Hepatocyte (in vitro differentiated cells): ENCODE measurements at regions not wholly inside any gene's neighbourhood (a gene's known extent, or its start where the extent isn't known, plus 50 kb on each side); places are given as distances from the start of the nearest gene placed in this dataset.

ENCODE experiments used
- DNase-seq: peaks from one replicate; pipeline ENCODE4 v3.0.0-alpha.2; 2016; ENCODE audit warnings: low spot score
- H2AFZ ChIP-seq: fragments of 200-600 bp; sonication (generic); 2 replicates; pipeline ENCODE4 v1.6.0; 2016; ENCODE audit warnings: antibody characterized with exemption, mild to moderate bottlenecking
- H3K27ac ChIP-seq: fragments of 200-600 bp; sonication (generic); 2 replicates; pipeline ENCODE4 v1.5.1; 2016; ENCODE audit warnings: mild to moderate bottlenecking
- H3K27me3 ChIP-seq: fragments of 200-600 bp; sonication (generic); 2 replicates; pipeline ENCODE4 v1.6.1; 2016
- H3K36me3 ChIP-seq: fragments of 200-600 bp; sonication (generic); replicated peaks from 2 replicates; pipeline ENCODE4 v1.5.1; 2016; ENCODE audit warnings: low read depth; ENCODE audit not compliant: insufficient read depth
- H3K4me1 ChIP-seq: fragments of 200-600 bp; sonication (generic); 2 replicates; pipeline ENCODE4 v1.5.1; 2016; ENCODE audit warnings: mild to moderate bottlenecking, moderate library complexity; ENCODE audit not compliant: insufficient read depth
- H3K4me2 ChIP-seq: fragments of 200-600 bp; sonication (generic); 2 replicates; pipeline ENCODE4 v1.6.0; 2016
- H3K4me3 ChIP-seq: fragments of 200-600 bp; sonication (generic); 2 replicates; pipeline ENCODE4 v1.5.1; 2016; ENCODE audit warnings: mild to moderate bottlenecking
- H3K79me2 ChIP-seq: fragments of 200-600 bp; sonication (generic); 2 replicates; pipeline ENCODE4 v1.6.0; 2017; ENCODE audit warnings: mild to moderate bottlenecking
- H3K9me2 ChIP-seq: fragments of 200-600 bp; sonication (generic); replicated peaks from 2 replicates; pipeline ENCODE4 v1.6.0; 2017; ENCODE audit warnings: mild to moderate bottlenecking; ENCODE audit not compliant: insufficient read depth
- H3K9me3 ChIP-seq: fragments of 200-600 bp; sonication (generic); 2 replicates; pipeline ENCODE4 v1.5.1; 2016; ENCODE audit warnings: low read depth, mild to moderate bottlenecking
- H4K20me1 ChIP-seq: fragments of 200-600 bp; sonication (generic); 2 replicates; pipeline ENCODE4 v1.6.0; 2016; ENCODE audit warnings: mild to moderate bottlenecking; ENCODE audit not compliant: insufficient read depth, poor library complexity, severe bottlenecking
- EZH2 ChIP-seq: fragments of 200-600 bp; sonication (generic); IDR thresholded peaks from 2 replicates; pipeline ENCODE4 v1.6.1; 2016; ENCODE audit warnings: antibody characterized with exemption, mild to moderate bottlenecking, borderline replicate concordance
- EZH2phosphoT487 ChIP-seq: fragments of 200-600 bp; sonication (generic); IDR thresholded peaks from one replicate; pipeline ENCODE4 v1.6.1; 2018; ENCODE audit warnings: antibody characterized with exemption, mild to moderate bottlenecking, low read depth, moderate library complexity; ENCODE audit not compliant: unreplicated experiment, severe bottlenecking
- WGBS: methylation state at CpG from one replicate; pipeline ENCODE4 v1.1.6; 2016; ENCODE audit warnings: low lambda C conversion rate; ENCODE audit errors: missing lambda C conversion rate; 5-methylcytosine and 5-hydroxymethylcytosine counted together
- TF ChIP-seq, protein P1 (sequence below): fragments of 200-600 bp; sonication (generic); IDR thresholded peaks from 2 replicates; pipeline ENCODE4 v1.5.1; 2016; ENCODE audit warnings: antibody characterized with exemption, mild to moderate bottlenecking; ENCODE audit not compliant: poor library complexity

DNA sequence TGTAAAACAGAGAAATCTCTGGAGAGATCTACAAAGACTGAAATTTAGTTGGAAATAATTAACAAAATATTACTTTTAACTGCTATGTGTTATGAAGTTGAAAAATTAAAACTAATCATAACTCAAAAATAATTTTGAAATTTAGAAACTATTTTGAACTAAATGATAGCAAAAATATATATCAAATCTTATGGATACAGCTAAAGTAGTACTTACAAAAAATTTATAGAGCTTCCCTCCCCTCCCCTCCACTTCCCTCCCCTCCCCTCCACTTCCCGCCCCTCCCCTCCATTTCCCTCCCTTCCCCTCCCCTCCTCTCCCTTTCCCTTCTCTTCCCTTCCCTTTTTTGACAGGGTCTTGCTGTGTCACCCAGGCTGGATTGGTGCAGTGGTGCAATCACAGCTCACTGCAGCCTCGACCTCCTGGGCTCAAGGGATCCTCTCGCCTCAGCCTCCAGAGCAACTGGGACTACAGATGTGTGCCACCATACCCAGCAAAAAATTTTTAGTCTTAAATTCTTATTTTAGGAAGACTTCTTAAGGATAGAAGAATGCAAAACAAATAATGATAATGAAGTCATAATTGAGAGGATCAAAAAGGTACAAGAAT, 87.2 kb upstream of the RGS17 start:
- WGBS: 87% methylated on average over 2 of the region's 3 CpGs
- H4K20me1 ChIP-seq: no peaks in the 10 kb centered on the region
- H3K27me3 ChIP-seq: no peaks in the 10 kb centered on the region
- H3K9me2 ChIP-seq: no peaks in the 10 kb centered on the region
- no peak overlapping the region for H3K4me3 ChIP-seq
- no peak overlapping the region for H2AFZ ChIP-seq
- no peaks in the 10 kb centered on the region for H3K79me2 ChIP-seq
- TF ChIP-seq EZH2: no peak
- TF ChIP-seq, protein P1, sequence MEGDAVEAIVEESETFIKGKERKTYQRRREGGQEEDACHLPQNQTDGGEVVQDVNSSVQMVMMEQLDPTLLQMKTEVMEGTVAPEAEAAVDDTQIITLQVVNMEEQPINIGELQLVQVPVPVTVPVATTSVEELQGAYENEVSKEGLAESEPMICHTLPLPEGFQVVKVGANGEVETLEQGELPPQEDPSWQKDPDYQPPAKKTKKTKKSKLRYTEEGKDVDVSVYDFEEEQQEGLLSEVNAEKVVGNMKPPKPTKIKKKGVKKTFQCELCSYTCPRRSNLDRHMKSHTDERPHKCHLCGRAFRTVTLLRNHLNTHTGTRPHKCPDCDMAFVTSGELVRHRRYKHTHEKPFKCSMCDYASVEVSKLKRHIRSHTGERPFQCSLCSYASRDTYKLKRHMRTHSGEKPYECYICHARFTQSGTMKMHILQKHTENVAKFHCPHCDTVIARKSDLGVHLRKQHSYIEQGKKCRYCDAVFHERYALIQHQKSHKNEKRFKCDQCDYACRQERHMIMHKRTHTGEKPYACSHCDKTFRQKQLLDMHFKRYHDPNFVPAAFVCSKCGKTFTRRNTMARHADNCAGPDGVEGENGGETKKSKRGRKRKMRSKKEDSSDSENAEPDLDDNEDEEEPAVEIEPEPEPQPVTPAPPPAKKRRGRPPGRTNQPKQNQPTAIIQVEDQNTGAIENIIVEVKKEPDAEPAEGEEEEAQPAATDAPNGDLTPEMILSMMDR: no peak
- DNase-seq: no peak
- no peaks in the 10 kb centered on the region for H3K4me1 ChIP-seq
- H3K27ac ChIP-seq: no peak overlapping the region
- no peaks in the 10 kb centered on the region for H3K36me3 ChIP-seq
- H3K4me2 ChIP-seq: no peak overlapping the region
- H3K9me3 ChIP-seq: no peaks in the 10 kb centered on the region

DNA sequence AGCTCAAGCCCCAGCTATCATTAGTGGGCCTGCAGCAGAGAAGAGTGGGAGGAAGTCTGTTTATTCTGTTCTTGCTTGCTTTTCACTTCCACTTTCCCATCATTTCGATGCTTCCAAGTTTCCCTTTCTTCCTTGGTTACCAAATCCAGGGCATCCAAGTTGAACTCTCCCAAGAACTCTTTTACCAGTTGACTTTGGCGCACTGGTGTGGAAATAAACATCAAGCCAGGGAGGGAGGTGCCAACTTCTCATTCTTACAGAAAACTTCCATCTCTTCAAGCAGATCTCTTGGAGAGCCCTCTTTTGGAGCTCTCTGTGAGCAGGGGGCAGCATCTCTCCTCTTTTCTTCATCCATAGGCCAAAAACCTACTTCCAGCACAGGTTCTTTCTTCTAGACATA, 85.7 kb upstream of the RGS17 start:
- no peaks in the 10 kb centered on the region for H3K9me3 ChIP-seq
- H3K27me3 ChIP-seq: no peaks in the 10 kb centered on the region
- DNase-seq: no peak
- H3K4me1 ChIP-seq: no peaks in the 10 kb centered on the region
- no peaks in the 10 kb centered on the region for H3K79me2 ChIP-seq
- H3K4me3 ChIP-seq: no peak overlapping the region
- H3K36me3 ChIP-seq: no peaks in the 10 kb centered on the region
- 91% methylated on average over 2 of the region's 2 CpGs for WGBS
- no peak for TF ChIP-seq EZH2
- H2AFZ ChIP-seq: no peak overlapping the region
- no peaks in the 10 kb centered on the region for H3K9me2 ChIP-seq
- H4K20me1 ChIP-seq: no peaks in the 10 kb centered on the region
- no peak overlapping the region for H3K4me2 ChIP-seq
- H3K27ac ChIP-seq: no peak overlapping the region

DNA sequence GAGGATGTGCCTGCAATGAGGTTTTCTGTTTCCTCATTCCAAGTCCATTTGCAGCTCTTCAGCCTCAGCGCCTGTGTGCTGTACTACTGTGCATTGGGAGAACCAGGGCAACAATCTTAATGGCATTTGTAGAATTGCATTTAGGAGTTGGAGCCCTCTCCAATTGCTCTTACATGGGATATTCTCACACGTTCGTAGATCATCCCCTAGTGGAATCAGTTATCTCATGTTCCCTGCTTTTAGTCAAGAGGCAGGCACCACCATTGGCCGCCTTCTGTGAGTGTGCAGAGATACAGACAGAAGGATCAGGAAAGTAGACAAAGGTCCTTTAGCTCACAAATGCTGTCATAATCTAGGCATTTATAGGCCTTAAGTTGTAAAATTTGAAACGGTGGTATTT, 84.2 kb upstream of the RGS17 start:
- WGBS: 59% methylated on average over 5 of the region's 5 CpGs
- no peak overlapping the region for H3K4me2 ChIP-seq
- H3K4me1 ChIP-seq: no peaks in the 10 kb centered on the region
- no peak overlapping the region for H3K27ac ChIP-seq
- H4K20me1 ChIP-seq: no peaks in the 10 kb centered on the region
- no peak overlapping the region for H2AFZ ChIP-seq
- no peaks in the 10 kb centered on the region for H3K27me3 ChIP-seq
- no peak for DNase-seq
- TF ChIP-seq EZH2: no peak
- TF ChIP-seq, protein P1: no peak
- no peak for TF ChIP-seq EZH2phosphoT487
- no peaks in the 10 kb centered on the region for H3K9me3 ChIP-seq
- H3K79me2 ChIP-seq: no peaks in the 10 kb centered on the region
- no peaks in the 10 kb centered on the region for H3K36me3 ChIP-seq
- no peak overlapping the region for H3K4me3 ChIP-seq
- H3K9me2 ChIP-seq: no peaks in the 10 kb centered on the region

DNA sequence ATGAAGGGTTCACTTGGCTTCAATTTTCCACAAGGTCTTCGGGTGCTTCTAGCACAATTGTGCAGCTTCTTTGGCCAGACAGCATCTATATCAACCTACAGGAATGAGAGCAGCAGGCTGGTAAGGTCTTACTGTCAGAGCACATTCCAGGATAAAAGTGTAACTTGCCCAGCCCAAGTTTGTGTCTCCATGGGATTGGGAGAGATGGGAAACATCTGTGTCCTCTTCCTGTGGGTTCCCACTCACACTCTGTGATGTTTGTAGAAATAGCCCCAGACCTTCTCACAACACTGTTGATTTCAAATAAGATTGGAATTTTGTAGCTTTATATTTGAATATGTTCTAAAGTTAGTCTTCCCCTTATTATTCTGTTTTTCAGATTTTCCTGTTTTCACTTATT, 83.4 kb upstream of the RGS17 start:
- Histone ChIP-seq H2AFZ (no peak overlapping the region), H3K79me2 (no peaks in the 10 kb centered on the region), H3K27ac (no peak overlapping the region), H3K4me2 (no peak overlapping the region), H3K9me2 (no peaks in the 10 kb centered on the region), H3K27me3 (no peaks in the 10 kb centered on the region), H3K4me3 (no peak overlapping the region), H3K4me1 (no peaks in the 10 kb centered on the region), H3K9me3 (no peaks in the 10 kb centered on the region), H3K36me3 (no peaks in the 10 kb centered on the region), H4K20me1 (no peaks in the 10 kb centered on the region)
- no peak for DNase-seq
- 63% methylated on average over 1 of the region's 1 CpG for WGBS
- TF ChIP-seq, protein P1: no peak
- TF ChIP-seq EZH2phosphoT487 (no peak), EZH2 (no peak)
